Amniotic stem cell (primary cell): ENCODE measurements at regions not wholly inside any gene's neighbourhood (a gene's known extent, or its start where the extent isn't known, plus 50 kb on each side); places are given as distances from the start of the nearest gene placed in this dataset.

Experiments used
- DNase-seq: peaks from one replicate; lab custom pipeline; 2025; lab: John Stamatoyannopoulos, UW

DNA sequence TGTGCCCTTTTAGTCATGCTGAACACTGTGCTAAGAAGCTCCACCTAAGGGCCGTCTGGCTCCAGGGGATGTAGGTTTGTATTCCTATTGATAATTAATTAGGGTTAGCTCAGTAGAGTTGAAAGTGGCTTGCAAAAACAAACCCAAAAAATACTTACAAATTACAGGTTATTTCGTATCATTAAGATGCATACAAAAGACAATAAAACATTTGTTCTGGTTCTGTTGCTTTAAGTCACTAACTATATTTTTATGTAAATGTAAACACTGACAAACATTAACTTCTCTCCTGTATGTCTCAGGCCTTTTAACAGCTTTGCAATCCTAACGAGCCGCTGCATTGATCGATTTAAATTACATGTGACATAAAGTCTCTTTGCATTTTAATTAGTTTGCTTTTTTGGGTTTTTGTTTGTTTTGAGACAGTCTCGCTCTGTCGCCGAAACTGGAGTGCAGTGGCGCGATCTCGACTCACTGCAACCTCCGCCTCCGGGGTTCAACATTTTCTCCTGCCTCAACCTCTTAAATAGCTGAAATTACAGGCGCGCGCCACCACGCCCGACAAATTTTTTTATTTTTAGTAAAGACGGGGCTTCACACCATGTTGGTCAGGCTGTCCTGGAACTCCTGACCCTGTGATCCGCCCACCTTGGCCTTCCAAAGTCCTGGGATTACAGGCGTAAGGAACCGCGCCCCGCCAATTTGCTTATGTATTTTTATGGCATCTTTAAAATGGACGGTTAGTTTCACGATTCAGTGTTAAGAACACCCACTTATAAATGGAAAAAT, 110.9 kb downstream of the HFE start:
- no peak for DNase-seq

DNA sequence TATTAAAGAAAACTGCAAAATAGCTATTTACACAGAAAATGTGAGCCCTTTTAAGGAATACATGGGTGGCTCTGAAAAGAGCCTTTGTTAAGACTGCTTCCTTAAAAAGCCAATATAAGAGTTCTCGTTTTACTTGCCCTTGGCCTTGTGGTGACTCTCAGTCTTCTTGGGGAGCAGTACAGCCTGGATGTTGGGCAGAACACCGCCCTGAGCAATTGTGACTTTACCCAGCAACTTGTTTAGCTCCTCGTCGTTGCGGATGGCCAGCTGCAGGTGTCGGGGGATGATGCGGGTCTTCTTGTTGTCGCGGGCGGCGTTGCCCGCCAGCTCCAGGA, 111.5 kb downstream of the HFE start:
- no peak for DNase-seq

DNA sequence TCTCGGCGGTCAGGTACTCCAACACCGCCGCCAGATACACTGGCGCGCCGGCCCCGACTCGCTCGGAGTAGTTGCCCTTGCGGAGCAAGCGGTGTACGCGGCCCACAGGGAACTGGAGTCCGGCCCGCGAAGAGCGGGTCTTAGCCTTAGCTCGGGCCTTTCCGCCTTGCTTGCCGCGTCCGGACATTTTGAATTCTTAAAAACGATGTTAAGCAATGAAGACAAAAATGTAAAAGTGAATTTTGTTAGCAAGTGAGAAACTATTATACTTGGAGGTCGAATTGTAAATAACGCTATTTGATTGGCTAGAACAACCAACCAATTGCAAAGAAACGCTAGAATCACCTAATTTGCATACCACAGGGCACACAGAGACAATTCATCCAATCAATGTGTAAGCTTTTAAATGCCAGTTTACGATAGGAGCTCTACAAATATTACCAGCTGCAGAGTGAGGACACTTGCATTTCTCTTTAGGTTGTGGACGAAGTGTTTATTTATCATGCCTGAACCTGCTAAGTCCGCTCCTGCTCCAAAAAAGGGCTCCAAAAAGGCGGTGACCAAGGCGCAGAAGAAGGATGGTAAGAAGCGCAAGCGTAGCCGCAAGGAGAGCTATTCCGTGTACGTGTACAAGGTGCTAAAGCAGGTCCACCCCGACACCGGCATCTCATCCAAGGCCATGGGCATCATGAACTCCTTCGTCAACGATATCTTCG, 112.0 kb downstream of the HFE start:
- DNase-seq, result peak; percentile 87

DNA sequence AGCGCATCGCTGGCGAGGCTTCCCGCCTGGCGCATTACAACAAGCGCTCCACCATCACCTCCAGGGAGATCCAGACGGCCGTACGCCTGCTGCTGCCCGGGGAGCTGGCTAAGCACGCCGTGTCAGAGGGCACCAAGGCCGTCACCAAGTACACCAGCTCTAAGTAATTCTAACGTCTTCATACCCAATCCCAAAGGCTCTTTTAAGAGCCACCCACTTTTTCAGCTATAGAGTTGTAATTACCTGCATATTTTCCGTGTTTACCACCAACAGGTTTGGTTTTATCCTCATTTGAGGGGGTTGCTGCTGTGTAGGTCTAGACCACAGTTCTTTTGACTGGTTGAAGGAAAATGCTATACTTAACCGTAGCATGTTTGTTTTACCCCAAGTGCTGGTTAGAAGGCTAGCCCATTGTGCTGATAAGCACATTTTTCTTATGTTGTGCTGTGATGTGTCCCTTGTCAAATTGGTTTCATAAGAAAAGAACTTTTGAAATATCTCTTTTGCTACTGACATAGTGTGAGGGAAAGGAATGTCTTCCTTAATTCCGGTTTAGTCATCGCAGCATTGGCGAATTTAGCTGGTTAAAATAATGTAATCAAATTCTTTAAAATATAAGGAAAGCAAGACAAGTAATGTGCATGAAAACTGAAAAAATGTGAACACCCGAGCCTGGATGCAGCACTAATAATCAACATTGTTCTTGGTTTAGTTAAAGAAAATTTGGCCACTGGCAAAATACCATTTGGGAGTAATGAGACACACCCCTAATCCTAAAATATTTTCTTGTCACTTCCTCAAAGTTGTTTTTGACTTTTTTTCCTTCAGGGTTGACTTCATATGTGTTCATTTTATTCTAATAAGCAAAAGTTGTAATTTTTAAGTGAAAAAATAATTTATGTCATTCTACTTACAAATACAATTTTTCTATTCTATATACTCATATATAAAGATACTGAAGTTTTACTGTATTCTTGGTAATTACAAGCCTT, 112.8 kb downstream of the HFE start:
- no peak for DNase-seq

DNA sequence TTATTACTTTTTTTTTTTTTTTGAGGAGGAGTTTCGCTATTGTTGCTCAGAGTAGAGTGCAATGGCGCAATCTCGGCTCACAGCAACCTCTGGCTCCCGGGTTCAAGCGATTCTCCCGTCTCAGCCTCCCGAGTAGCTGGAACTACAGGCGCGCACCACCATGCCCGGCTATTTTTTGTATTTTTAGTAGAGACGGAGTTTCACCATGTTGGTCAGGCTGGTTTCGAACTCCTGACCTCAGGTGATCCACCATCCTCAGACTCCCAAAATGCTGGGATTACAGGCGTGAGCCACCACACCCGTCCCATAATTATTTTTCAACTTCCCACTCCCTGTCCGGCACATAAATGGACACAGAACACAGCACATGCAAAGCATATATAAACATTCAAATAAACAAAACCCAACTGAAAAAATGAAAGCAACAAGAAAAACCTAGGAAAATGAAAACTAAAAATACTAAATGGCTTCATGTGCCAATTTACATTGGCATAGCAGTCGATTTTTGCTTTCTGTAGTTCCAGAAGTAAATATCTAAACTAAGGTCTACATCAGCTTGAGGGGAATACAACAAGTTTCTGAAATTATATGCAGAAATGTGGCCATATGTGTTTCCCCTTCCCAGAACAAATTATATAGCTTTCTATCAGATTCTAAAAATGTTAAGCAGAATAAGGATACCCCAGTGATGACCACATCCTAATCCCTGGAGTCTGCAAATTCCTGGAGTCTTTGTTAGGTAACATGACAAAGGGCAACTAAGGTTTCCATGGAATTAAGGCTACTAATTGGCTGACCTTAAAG, 113.9 kb downstream of the HFE start:
- no peak for DNase-seq

DNA sequence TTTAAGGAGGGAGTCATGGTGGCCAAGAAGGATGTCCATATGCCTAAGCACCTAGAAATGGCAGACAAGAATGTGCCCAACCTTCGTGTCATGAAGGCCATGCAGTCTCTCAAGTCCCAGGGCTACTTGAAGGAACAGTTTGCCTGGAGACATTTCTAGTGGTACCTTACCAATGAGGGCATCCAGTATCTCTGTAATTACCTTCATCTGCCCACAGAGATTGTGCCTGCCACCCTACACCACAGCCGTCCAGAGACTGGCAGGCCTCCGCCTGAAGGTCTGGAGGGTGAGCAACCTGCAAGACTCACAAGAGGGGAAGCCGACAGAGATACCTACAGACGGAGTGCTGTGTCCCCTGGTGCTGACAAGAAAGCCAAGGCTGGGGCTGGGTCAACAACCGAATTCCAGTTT, 115.0 kb downstream of the HFE start:
- DNase-seq, result no peak

DNA sequence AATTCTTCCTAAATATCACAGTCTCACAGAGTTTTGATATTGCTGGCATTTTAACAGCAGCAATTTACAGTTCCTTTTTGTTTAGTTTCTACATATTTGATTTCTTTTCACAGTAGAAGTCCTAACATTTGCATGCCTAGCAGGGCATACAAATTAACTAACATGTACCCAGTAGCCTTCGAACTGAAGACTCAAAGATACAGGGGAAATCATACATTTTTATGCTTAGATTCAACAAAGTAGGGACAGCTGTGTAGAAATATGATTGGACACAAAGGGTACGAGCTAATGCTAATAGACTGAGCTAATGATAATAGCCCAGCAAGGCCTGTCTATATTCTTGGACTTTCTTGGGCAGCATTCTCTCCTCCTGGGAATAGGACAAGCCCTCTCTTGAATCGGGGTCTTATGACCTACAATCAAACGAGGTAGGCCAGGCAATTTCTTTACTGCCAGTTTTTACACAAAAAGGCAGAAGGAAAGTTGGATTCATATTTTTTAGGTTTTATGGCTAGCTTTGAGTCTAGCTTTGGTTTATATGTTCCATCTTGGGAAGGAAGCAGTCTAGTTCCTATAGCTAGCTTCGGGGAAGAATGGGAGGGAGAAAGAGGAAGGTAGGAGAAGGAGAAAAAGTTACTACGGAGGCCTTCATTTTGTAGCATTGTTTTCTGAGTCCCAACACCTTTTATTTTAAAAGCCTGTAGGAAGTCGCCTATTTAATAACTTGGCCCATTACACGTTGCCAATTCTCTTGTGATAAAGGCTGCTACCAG, 115.8 kb downstream of the HFE start:
- DNase-seq, result no peak

DNA sequence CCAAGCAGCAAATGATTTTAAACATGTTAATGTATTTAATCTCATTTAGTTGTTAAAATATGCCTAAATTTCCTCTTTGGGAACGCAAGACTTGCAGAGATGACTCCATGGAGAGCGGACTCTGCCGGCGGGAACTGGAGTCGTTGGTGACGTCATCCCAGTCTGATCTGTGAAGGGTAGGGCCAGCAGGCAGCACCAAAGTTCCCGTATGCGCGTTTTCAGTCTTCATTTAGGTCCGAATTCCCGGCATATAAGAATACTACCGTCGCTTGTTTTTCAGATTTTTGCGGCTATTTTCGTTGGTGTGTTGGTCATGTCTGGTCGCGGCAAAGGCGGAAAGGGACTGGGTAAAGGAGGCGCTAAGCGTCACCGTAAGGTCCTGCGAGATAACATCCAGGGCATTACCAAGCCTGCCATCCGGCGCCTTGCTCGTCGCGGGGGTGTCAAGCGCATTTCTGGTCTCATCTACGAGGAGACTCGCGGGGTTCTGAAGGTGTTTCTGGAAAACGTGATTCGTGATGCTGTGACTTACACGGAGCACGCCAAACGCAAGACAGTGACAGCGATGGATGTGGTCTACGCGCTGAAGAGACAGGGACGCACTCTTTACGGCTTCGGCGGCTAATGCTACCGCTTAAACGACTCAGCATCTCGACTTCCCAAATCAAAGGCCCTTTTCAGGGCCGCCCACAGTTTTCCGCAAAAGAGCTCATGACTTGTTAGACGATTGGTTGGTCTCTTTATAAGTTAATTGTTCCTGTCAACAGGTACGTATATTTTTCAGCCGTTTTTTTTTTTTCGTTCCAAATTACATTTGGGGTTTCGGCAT, 117.3 kb downstream of the HFE start:
- peak; percentile 94 for DNase-seq

DNA sequence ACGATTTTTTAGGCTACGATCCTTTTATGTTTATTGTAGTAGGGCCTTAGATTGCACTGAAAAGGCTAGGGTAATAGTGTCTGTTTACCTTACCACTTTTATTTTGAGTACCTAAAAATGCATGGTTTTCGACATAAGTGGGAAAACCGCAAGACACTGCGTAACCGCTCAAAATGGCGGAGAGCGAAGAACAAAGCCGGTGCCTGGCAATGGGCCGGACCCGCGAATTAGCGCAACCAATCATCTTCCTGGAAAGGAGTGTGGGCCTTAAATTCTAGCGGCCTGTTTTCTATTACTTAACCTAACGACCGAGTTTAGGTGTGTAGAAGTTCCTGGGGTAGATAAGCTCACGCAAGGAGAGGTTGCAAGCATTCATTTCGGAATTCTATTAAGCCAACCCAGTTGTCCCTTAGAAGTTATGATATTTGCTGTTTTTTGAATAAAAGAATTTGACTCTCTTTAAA, 118.0 kb downstream of the HFE start:
- peak; percentile 82 for DNase-seq

DNA sequence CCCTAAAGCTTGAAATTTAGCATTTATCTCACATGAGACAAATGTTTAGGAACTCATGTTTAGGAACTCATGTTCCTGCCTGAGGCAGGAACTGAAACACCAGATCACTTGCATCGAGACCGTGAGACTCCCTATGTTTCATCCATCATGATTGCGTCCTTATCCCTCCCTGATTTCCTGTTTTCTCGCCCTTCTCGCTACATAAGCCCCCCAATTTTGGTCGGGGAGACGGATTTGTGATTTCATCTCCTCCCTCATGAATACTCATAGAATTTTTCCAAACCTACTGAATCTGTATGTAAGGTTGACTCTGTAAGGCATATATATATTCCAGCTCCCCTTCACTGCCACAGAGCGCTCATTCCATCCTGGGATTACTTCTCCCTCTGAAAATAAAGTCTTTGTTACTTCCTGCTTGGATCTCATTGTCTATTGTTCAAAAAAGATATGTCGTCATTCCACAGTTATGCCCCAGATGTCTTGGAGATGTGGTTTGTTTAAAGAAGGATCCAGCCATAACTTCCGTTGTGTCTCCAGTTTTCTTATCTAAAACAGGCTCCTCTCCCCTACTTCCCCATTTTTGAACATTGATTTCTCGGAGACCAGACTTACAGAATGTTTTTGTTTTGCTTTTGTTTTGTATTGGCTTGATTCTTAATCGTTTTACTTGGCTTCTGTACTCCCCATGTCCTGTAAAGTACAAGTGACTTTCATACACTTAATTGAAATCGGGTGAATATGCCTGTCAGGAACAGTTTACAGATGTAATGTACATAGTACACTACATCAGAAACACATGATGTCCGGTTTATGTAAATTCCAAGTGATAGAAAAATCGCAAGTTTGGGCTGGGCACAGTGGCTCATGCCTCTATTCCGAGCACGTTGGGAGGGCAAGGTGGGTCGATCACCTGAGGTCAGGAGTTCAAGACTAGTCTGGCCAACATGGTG, 118.7 kb downstream of the HFE start:
- DNase-seq, result peak; percentile 51

DNA sequence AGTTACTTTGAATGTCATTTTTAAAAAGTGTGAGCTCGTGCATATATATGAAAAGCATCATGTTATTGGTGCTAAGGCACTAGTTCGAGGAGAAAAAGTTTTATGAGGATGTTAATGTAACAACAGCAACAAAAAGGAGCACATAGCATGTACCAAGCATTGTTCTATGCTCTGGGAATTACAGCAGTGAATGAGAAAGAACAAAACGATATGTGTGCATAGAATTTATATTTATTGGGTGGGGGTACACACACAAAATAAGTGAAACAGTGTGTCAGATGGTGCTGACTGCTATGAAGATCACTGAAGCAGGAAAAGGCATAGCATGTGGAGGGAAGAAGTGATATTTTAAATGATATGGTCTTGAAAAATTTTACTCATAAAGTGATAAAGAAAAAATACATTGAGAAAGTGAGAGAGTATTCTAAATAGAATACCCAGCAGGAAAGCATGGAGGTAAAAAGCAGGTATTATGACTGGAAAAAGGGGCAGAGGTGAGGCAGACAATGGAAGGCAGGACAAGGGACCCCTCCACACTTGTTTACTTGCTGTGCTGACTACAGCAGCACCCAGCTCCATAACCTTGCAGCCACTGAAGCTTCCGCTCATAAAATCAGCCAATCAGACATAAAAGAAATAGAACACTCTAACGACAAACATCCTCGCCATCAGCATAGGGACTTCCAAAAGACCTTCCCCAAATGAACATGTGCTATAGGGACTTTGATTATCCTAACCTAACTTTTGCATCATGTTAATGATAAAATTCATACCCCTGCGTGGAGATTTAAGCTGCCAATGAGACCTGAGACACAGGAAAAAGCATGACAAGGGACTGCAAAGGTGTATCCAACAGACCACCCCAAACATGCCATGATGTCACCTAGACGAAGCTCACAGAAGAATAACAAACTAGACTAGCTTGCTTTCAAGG, 119.9 kb downstream of the HFE start:
- no peak for DNase-seq

DNA sequence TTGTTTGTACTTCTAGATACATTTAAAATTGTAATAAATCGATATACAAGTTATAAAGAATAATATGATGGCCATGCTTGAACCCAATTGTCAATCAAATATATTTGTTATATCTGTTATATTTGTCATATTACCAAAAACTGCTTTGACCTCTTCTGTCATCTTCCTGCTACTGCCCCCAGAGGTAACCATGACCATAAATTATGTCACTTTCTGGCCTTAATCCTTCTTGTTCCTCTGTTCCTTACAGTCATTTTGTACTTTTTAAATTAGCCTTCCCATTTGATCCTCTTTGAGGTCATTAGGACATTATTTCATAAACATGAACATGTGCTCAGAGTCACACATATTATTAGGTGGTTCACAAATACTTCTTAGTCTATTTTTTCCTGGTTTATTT, 124.7 kb downstream of the HFE start:
- DNase-seq, result no peak

DNA sequence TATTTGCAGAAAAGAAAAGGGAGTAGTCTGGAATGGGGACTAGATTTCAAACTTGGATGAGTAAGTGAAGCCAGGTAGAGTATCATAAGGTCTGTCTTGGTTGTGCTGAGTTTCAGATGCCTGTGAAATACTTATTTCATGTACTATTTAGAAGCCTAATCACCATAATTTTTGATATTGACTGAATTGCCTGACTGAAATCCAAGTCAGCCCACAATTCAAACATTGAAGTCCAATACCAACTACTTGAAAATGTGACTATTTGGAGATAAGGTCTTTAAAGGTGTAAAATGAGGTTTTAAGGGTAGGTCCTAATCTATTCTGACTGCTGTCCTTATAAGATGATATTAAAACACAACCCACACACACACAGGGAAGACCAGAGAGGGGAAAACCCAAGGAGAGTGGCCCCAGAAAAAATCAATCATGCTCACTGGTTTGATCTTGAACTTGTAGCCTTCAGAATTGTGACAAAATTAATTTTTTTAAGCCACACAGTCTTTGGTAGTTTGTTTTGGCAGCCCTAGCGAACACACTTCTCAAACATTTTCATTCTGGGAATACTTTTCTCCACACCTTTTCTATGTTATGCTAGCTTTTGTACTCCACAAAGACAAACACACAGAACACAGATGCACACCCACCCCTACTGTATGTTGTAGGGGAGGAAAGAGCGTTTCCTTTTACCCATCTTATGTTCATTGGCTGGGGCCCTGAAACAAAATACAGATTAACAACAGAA, 126.3 kb downstream of the HFE start:
- no peak for DNase-seq

DNA sequence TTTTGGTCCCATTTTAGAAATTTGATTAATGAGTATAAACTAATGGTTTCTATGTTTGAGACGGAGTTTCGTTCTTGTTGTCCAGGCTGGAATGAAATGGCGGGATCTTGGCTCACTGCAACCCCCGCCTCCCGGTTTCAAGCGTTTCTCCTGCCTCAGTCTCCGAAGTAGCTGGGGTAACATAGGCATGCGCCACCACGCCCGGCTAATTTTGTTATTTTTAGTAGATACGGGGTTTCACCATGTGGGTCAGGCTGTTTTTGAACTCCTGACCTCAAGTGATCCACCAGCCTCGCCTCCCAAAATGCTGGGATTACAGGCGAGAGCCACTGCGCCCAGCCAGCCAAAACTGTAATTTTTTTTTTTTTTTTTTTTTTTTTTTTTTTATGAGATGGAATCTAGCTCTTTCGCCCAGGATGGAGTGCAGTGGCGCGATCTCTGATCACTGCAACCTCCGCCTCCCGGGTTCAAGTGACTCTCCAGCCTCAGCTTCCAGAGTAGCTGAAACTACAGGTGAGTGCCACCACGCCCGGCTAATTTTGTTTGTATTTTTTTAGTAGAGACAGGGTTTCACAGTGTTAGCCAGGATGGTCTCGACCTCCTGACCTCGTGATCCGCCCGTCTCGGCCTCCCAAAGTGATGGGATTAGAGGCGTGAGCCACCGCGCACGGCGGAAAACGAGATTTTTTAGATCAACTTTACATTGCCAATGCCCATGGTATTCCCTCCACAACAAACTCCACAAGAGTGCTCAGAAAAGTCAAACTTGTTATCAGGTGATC, 127.8 kb downstream of the HFE start:
- no peak for DNase-seq

DNA sequence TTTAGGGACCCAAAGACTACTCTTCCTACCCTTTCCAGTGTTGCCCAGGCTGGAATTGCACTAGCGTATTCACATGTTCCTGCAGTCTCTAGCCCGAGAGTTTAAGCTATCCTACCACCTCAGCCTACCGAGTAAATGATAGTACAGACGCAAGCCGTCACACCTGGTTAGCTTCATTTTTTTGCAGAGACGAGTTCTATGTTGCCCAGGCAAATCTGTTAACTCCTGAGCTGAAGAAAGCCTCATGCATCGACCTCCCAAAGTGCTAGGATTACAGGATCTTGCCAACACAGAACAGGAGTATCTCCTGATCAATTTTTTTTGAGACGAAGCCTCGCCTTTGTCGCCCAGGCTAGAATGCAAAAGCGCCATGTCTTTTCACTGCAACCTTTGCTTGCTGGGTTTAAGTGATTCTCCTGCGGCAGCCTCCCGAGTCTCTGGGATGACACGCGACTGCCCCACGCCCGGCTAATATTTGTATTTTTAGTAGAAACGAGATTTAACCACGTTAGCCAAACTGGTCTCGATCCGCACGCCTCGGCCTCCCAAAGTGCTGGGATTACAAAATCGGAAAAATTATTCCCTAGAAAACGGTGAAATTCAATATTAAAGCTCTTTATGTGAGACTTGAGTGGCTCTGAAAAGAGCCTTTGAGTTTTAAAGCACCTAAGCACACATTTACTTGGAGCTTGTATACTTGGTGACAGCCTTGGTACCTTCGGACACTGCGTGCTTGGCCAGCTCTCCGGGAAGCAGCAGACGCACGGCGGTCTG, 128.5 kb downstream of the HFE start:
- no peak for DNase-seq
